Glutamatergic neuron (in vitro differentiated cells): ENCODE measurements at regions not wholly inside any gene's neighbourhood (a gene's known extent, or its start where the extent isn't known, plus 50 kb on each side); places are given as distances from the start of the nearest gene placed in this dataset.

ENCODE experiments used
- DNase-seq: peaks from one replicate; pipeline ENCODE4 v3.0.0; 2022
- H3K27ac Mint-ChIP-seq: one replicate; pipeline ENCODE4 v1.8.0; 2020; ENCODE audit warnings: mild to moderate bottlenecking, mixed read lengths, inconsistent platforms; ENCODE audit not compliant: unreplicated experiment
- H3K27me3 Mint-ChIP-seq: one replicate; pipeline ENCODE4 v1.8.0; 2020; ENCODE audit warnings: mild to moderate bottlenecking, moderate library complexity, mixed read lengths, inconsistent platforms; ENCODE audit not compliant: unreplicated experiment
- H3K36me3 Mint-ChIP-seq: one replicate; pipeline ENCODE4 v1.8.0; 2020; ENCODE audit warnings: mild to moderate bottlenecking, mixed read lengths, inconsistent platforms; ENCODE audit not compliant: unreplicated experiment
- H3K4me1 Mint-ChIP-seq: one replicate; pipeline ENCODE4 v1.8.0; 2020; ENCODE audit warnings: mild to moderate bottlenecking, low read depth, mixed read lengths, inconsistent platforms; ENCODE audit not compliant: unreplicated experiment
- H3K4me3 Mint-ChIP-seq: one replicate; pipeline ENCODE4 v1.8.0; 2020; ENCODE audit warnings: mild to moderate bottlenecking, mixed read lengths, inconsistent platforms; ENCODE audit not compliant: unreplicated experiment
- H3K9me3 Mint-ChIP-seq: one replicate; pipeline ENCODE4 v1.8.0; 2020; ENCODE audit warnings: mild to moderate bottlenecking, moderate library complexity, mixed read lengths, inconsistent platforms; ENCODE audit not compliant: unreplicated experiment
- TF ChIP-seq, protein P1 (sequence below): fragments of 200-600 bp; sonication (generic); IDR thresholded peaks from one replicate; pipeline ENCODE4 v1.5.0; 2021; ENCODE audit not compliant: partially characterized antibody, unreplicated experiment

DNA sequence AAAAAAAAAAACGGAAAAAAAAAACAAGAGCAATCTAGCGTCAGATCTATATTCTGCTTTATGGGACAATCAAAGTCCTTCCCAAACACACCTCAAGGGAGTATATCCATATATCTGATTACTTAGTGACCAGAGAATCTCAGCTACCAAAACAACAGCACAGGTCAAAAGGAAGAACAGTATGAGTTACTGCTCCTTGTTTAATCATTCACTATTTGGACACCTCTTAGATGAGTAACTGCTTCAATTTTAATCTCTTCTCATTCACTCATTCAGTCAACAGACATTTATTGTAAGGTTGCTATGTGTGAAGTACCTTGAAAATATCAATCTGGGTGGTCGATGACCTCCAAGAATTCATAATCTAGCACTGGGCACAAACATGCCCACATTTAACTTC, 193.2 kb downstream of the IRS2 start:
- Mint-ChIP-seq H3K4me3 (no peak overlapping the region), H3K36me3 (peaks cover 4% of the 10 kb centered on the region), H3K27me3 (no peaks in the 10 kb centered on the region), H3K9me3 (no peaks in the 10 kb centered on the region), H3K27ac (no peak overlapping the region), H3K4me1 (no peaks in the 10 kb centered on the region)
- TF ChIP-seq, protein P1, sequence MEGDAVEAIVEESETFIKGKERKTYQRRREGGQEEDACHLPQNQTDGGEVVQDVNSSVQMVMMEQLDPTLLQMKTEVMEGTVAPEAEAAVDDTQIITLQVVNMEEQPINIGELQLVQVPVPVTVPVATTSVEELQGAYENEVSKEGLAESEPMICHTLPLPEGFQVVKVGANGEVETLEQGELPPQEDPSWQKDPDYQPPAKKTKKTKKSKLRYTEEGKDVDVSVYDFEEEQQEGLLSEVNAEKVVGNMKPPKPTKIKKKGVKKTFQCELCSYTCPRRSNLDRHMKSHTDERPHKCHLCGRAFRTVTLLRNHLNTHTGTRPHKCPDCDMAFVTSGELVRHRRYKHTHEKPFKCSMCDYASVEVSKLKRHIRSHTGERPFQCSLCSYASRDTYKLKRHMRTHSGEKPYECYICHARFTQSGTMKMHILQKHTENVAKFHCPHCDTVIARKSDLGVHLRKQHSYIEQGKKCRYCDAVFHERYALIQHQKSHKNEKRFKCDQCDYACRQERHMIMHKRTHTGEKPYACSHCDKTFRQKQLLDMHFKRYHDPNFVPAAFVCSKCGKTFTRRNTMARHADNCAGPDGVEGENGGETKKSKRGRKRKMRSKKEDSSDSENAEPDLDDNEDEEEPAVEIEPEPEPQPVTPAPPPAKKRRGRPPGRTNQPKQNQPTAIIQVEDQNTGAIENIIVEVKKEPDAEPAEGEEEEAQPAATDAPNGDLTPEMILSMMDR = no peak
- no peak for DNase-seq

DNA sequence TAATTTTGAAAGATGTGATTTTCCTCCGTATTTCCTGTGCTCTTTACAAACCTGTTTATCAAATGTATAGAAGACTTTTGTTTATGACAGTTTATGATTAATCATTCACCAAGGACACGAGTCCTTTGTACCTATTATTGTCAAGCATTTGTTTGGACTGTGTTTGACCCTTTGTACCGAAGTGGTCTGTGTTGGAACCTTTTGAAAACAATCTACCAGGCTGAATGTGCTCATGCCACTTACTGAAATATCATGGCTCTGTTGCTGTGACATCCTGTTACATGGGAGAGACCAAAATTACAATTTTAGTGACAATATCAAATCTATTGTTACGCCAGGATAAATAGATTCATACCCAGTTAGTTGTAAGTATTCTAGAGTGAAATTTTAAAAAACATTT, 193.6 kb downstream of the IRS2 start:
- no peaks in the 10 kb centered on the region for H3K27me3 Mint-ChIP-seq
- DNase-seq = no peak
- H3K36me3 Mint-ChIP-seq = peaks cover 4% of the 10 kb centered on the region
- no peaks in the 10 kb centered on the region for H3K9me3 Mint-ChIP-seq
- TF ChIP-seq, protein P1 = no peak
- no peak overlapping the region for H3K27ac Mint-ChIP-seq
- no peaks in the 10 kb centered on the region for H3K4me1 Mint-ChIP-seq
- no peak overlapping the region for H3K4me3 Mint-ChIP-seq

DNA sequence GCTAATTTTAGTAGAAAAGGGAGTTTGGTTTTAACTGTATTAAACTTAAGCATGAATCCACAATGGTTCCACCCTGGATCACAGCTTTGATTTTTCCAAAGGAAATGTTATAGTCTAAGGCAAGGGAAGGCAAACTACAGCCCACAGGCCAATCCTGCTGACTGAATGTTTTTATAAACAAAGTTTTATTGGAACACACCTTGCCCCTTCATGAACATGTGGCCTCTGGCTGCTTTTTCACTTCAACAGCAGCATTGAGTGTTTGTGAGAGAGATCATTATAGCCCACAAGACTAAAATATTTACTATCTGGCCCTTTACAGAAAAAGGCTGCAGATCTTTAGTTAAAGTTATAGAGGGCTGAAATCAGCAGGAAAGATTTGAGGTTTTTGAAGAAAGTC, 198.7 kb downstream of the IRS2 start:
- H3K36me3 Mint-ChIP-seq = peaks cover 4% of the 10 kb centered on the region
- TF ChIP-seq, protein P1 = no peak
- no peak overlapping the region for H3K4me3 Mint-ChIP-seq
- no peaks in the 10 kb centered on the region for H3K4me1 Mint-ChIP-seq
- no peak for DNase-seq
- no peaks in the 10 kb centered on the region for H3K9me3 Mint-ChIP-seq
- no peak overlapping the region for H3K27ac Mint-ChIP-seq
- no peaks in the 10 kb centered on the region for H3K27me3 Mint-ChIP-seq

DNA sequence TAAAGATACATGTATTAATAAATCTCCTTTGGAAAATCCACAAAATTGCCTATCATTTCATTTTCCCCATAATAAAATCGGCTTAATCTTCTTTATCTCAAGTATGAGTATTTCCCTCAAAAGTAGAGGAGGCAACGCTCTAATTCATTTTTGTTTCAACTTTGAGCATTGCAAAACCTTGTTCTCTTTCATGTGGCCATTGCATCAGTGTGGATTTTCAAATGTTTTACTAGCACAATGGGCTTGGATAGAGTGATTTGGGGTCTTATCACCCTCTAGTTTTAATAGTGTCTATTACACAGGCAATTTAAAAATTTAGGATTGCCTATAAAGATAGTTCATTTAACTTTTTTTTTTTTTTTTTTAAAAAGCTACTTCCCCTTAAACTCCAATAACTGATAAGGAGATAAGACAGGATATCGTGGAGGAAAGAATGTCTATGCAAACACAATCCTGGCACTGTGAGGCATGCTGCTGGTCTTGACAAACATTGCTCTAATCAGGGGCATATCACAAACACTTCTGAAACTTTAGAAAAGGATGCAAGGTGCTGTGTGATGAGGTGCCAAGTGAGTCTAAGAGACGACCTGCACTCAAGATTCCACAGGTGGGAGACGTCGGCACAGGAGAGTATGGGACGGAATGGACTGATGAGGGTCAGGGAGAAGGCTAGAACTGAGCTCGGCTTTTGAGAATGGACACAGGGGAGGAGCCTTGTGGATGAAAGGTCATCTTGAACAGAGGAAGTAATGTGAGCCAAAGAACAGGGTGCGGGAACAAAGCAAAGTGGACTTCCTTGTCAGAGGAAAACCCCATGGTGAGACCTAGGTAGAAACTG, 199.7 kb downstream of the IRS2 start:
- Mint-ChIP-seq H3K36me3 (peaks cover 4% of the 10 kb centered on the region), H3K4me1 (no peaks in the 10 kb centered on the region), H3K27ac (no peak overlapping the region), H3K9me3 (no peaks in the 10 kb centered on the region), H3K4me3 (no peak overlapping the region), H3K27me3 (no peaks in the 10 kb centered on the region)
- TF ChIP-seq, protein P1 = no peak
- no peak for DNase-seq

DNA sequence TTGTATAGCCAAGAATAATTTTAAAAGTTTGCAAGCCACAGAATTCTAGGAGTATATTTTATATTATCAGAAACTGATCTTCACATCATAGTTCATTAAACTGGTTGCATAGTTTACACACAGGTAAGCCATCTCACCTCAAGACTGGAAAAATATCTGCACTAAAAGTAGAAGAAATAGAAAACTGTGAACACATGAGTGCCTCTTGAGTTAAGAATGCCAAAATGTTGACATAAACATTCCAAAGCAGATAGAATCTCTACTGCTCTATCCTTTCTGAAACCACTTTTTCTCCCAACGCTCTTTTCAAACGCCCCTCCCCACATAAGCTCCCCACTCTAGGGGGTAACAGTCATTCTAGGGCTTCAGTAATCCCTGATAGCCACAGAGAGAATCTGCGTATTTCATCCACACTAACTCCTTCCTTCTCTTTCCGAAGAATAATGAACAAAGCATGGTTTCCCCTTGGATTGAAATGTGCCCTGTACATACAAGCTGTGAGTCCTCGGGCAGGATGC, 201.5 kb downstream of the IRS2 start:
- Mint-ChIP-seq H3K9me3 (no peaks in the 10 kb centered on the region), H3K4me3 (no peak overlapping the region), H3K4me1 (no peaks in the 10 kb centered on the region), H3K27me3 (no peaks in the 10 kb centered on the region), H3K36me3 (peaks cover 4% of the 10 kb centered on the region), H3K27ac (no peak overlapping the region)
- TF ChIP-seq, protein P1 = no peak
- no peak for DNase-seq
